ENCODE measurements at regions not wholly inside any gene's neighbourhood (a gene's known extent, or its start where the extent isn't known, plus 50 kb on each side); places are given as distances from the start of the nearest gene placed in this dataset.

- H2AFZ ChIP-seq, result no peak overlapping the region
- TF ChIP-seq ZNF462 (CRISPR knock-in tag; IDR thresholded peaks at IDR 0.05) (no peak), ZNF331 (CRISPR knock-in tag; IDR thresholded peaks at IDR 0.05; ENCODE audit: low read depth) (no peak), REST (IDR thresholded peaks at IDR 0.05; ENCODE audit: unreplicated experiment) (no peak), STAT1 (IDR thresholded peaks at IDR 0.05; ENCODE audit: unreplicated experiment) (no peak), JUNB (IDR thresholded peaks at IDR 0.05; ENCODE audit: unreplicated experiment) (no peak), EZH2phosphoT487 (IDR thresholded peaks at IDR 0.05; ENCODE audit: unreplicated experiment) (no peak), POLR2AphosphoS5 (IDR thresholded peaks at IDR 0.05; ENCODE audit: low read depth) (no peak), NANOG (IDR thresholded peaks at IDR 0.05; ENCODE audit: borderline replicate concordance) (no peak), ZNF114 (CRISPR knock-in tag; IDR thresholded peaks at IDR 0.05) (no peak), CTCF (conservative IDR thresholded peaks at IDR 0.05; ENCODE audit: low read depth in 2 of 2) (no peak), CREB1 (CRISPR knock-in tag; IDR thresholded peaks at IDR 0.05; ENCODE audit: low read depth) (no peak), ETS1 (IDR thresholded peaks at IDR 0.05) (no peak), EZH2 (IDR thresholded peaks at IDR 0.05; ENCODE audit: low read depth, unreplicated experiment) (no peak)
Observed at GRCh38 chr11:15828215-15828853, 528.0 kb downstream of the SOX6 start.

More at GRCh38 chr11:15828215-15828853, 528.0 kb downstream of the SOX6 start:
- H3K27me3 Mint-ChIP-seq (ENCODE audit: insufficient read depth, low read depth, poor library complexity), result peaks cover 5% of the 10 kb centered on the region
- Histone ChIP-seq H3K9me2 (ENCODE audit: insufficient read depth) (no peaks in the 10 kb centered on the region), H3K36me3 (ENCODE audit: insufficient read depth) (no peaks in the 10 kb centered on the region), H3F3A (replicated peaks; ENCODE audit: low read depth) (no peaks in the 10 kb centered on the region), H3K4me1 (ENCODE audit: insufficient read depth) (no peaks in the 10 kb centered on the region), H3K79me2 (replicated peaks; ENCODE audit: insufficient read depth) (no peaks in the 10 kb centered on the region), H4K20me1 (replicated peaks; ENCODE audit: insufficient read depth) (no peaks in the 10 kb centered on the region), H3K4me2 (no peak overlapping the region), H3K4me3 (no peak overlapping the region), H3K27ac (ENCODE audit: low read depth) (no peak overlapping the region), H3K27me3 (ENCODE audit: insufficient read depth) (no peaks in the 10 kb centered on the region)
- peaks cover 20% of the 10 kb centered on the region for H3K4me1 Mint-ChIP-seq
- no peak overlapping the region for H3K4me3 Mint-ChIP-seq
- H3K27ac Mint-ChIP-seq, result no peak overlapping the region
- no peak for DNase-seq (ENCODE audit: low spot score)
- no peaks in the 10 kb centered on the region for H3K9me3 Mint-ChIP-seq
- H3K36me3 Mint-ChIP-seq (ENCODE audit: low read depth), result no peaks in the 10 kb centered on the region
- no peak for ATAC-seq
